ENCODE measurements at regions not wholly inside any gene's neighbourhood (a gene's known extent, or its start where the extent isn't known, plus 50 kb on each side); places are given as distances from the start of the nearest gene placed in this dataset.

DNA sequence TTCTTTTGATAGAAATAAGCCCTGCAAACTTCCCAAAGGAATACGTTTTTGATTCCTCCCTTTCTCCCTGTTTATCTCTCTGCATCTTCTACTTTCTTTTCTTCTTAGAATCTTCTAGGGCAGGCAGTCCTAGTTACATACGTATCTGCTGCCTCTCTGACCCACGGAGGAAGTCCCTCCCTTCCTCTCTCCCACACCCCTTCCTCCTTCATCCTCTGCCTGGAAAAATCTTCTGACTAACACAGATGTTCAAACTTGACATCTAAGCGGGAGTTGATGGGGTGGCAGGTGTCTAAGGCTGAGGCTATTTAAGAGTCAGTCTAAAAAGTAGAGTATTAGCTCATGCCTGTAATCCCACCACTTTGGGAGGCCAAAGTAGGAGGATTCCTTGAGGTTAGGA, 88.6 kb downstream of the MAP1LC3B2 start:
- H3K79me2 ChIP-seq (ENCODE audit: control insufficient read depth, insufficient read depth, low read length), result no peaks in the 10 kb centered on the region
- TF ChIP-seq EZH2 (IDR thresholded peaks at IDR 0.05; ENCODE audit: low read length, missing control alignments), result no peak
- TF ChIP-seq, protein P1, sequence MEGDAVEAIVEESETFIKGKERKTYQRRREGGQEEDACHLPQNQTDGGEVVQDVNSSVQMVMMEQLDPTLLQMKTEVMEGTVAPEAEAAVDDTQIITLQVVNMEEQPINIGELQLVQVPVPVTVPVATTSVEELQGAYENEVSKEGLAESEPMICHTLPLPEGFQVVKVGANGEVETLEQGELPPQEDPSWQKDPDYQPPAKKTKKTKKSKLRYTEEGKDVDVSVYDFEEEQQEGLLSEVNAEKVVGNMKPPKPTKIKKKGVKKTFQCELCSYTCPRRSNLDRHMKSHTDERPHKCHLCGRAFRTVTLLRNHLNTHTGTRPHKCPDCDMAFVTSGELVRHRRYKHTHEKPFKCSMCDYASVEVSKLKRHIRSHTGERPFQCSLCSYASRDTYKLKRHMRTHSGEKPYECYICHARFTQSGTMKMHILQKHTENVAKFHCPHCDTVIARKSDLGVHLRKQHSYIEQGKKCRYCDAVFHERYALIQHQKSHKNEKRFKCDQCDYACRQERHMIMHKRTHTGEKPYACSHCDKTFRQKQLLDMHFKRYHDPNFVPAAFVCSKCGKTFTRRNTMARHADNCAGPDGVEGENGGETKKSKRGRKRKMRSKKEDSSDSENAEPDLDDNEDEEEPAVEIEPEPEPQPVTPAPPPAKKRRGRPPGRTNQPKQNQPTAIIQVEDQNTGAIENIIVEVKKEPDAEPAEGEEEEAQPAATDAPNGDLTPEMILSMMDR (conservative IDR thresholded peaks at IDR 0.05 in 1 of 2, IDR thresholded peaks at IDR 0.05 in 1 of 2; ENCODE audit: low read depth in 1 of 2, low read length in 2 of 2), result no peak
- H3K4me3 ChIP-seq (replicated peaks in 1 of 4; ENCODE audit: control extremely low read depth in 1 of 4, insufficient read depth in 1 of 4, low read depth in 3 of 4, low read length in 4 of 4), result no peak overlapping the region
- H3K27me3 ChIP-seq (ENCODE audit: control insufficient read depth, insufficient read depth, low read length), result peaks cover 21% of the 10 kb centered on the region
- no peak overlapping the region for H2AFZ ChIP-seq (ENCODE audit: low read length)
- DNase-seq (ENCODE audit: low read depth in 2 of 2), result no peak
- H3K27ac ChIP-seq (ENCODE audit: insufficient read depth, low read length), result no peak overlapping the region
- H3K36me3 ChIP-seq (ENCODE audit: control insufficient read depth, insufficient read depth, low read length), result no peaks in the 10 kb centered on the region
- no peaks in the 10 kb centered on the region for H4K20me1 ChIP-seq (ENCODE audit: control insufficient read depth, extremely low read depth, insufficient read depth, low read length)
- no peaks in the 10 kb centered on the region for H3K9me3 ChIP-seq (ENCODE audit: control insufficient read depth, insufficient read depth, low read depth, low read length)
- H3K4me2 ChIP-seq (ENCODE audit: extremely low read depth, insufficient read depth, low read length), result no peak overlapping the region
- no peaks in the 10 kb centered on the region for H3K4me1 ChIP-seq (ENCODE audit: control insufficient read depth, extremely low read depth, insufficient read depth, low read length)
- H3K9ac ChIP-seq (ENCODE audit: insufficient read depth, low read length), result no peak overlapping the region

DNA sequence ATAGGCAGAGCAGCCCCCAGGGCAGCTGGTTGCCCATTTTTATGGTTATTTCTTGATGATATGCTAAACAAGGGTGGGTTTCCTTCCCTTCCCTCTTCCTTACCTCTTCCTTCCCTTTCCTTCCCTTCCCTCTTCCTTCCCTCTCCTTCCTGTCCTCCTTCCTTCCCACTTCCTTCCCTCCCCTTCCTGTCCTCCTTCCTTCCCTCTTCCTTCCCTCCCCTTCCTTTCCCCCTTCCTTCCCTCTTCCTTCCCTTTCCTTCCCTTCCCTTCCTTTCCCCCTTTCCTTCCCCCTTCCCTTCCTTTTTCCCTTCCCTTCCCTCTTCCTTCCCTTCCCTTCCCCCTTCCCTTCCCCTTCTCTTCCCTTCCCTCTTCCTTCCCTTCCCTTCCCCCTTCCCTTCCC, 87.7 kb downstream of the MAP1LC3B2 start:
- no peaks in the 10 kb centered on the region for H3K79me2 ChIP-seq (ENCODE audit: control insufficient read depth, insufficient read depth, low read length)
- no peak overlapping the region for H3K27ac ChIP-seq (ENCODE audit: insufficient read depth, low read length)
- H3K36me3 ChIP-seq (ENCODE audit: control insufficient read depth, insufficient read depth, low read length), result no peaks in the 10 kb centered on the region
- no peak overlapping the region for H3K4me3 ChIP-seq (replicated peaks in 1 of 4; ENCODE audit: control extremely low read depth in 1 of 4, insufficient read depth in 1 of 4, low read depth in 3 of 4, low read length in 4 of 4)
- H4K20me1 ChIP-seq (ENCODE audit: control insufficient read depth, extremely low read depth, insufficient read depth, low read length), result no peaks in the 10 kb centered on the region
- no peak overlapping the region for H2AFZ ChIP-seq (ENCODE audit: low read length)
- no peak overlapping the region for H3K9ac ChIP-seq (ENCODE audit: insufficient read depth, low read length)
- DNase-seq (ENCODE audit: low read depth in 2 of 2), result no peak
- H3K9me3 ChIP-seq (ENCODE audit: control insufficient read depth, insufficient read depth, low read depth, low read length), result no peaks in the 10 kb centered on the region
- peaks cover 21% of the 10 kb centered on the region for H3K27me3 ChIP-seq (ENCODE audit: control insufficient read depth, insufficient read depth, low read length)
- no peak overlapping the region for H3K4me2 ChIP-seq (ENCODE audit: extremely low read depth, insufficient read depth, low read length)
- no peaks in the 10 kb centered on the region for H3K4me1 ChIP-seq (ENCODE audit: control insufficient read depth, extremely low read depth, insufficient read depth, low read length)
- TF ChIP-seq, protein P1 (conservative IDR thresholded peaks at IDR 0.05 in 1 of 2, IDR thresholded peaks at IDR 0.05 in 1 of 2; ENCODE audit: low read depth in 1 of 2, low read length in 2 of 2), result no peak
- no peak for TF ChIP-seq EZH2 (IDR thresholded peaks at IDR 0.05; ENCODE audit: low read length, missing control alignments)

GRCh38 chr12:116644806-116645205, 85.6 kb downstream of the MAP1LC3B2 start:
- peaks cover 22% of the 10 kb centered on the region for H3K27me3 ChIP-seq (ENCODE audit: control insufficient read depth, insufficient read depth, low read length)
- no peak overlapping the region for H3K4me2 ChIP-seq (ENCODE audit: extremely low read depth, insufficient read depth, low read length)
- no peak overlapping the region for H2AFZ ChIP-seq (ENCODE audit: low read length)
- DNase-seq (ENCODE audit: low read depth in 2 of 2), result no peak
- no peaks in the 10 kb centered on the region for H3K4me1 ChIP-seq (ENCODE audit: control insufficient read depth, extremely low read depth, insufficient read depth, low read length)
- H4K20me1 ChIP-seq (ENCODE audit: control insufficient read depth, extremely low read depth, insufficient read depth, low read length), result no peaks in the 10 kb centered on the region
- H3K79me2 ChIP-seq (ENCODE audit: control insufficient read depth, insufficient read depth, low read length), result no peaks in the 10 kb centered on the region
- no peaks in the 10 kb centered on the region for H3K36me3 ChIP-seq (ENCODE audit: control insufficient read depth, insufficient read depth, low read length)
- TF ChIP-seq, protein P1 (conservative IDR thresholded peaks at IDR 0.05 in 1 of 2, IDR thresholded peaks at IDR 0.05 in 1 of 2; ENCODE audit: low read depth in 1 of 2, low read length in 2 of 2), result no peak
- no peak for TF ChIP-seq EZH2 (IDR thresholded peaks at IDR 0.05; ENCODE audit: low read length, missing control alignments)
- no peak overlapping the region for H3K4me3 ChIP-seq (replicated peaks in 1 of 4; ENCODE audit: control extremely low read depth in 1 of 4, insufficient read depth in 1 of 4, low read depth in 3 of 4, low read length in 4 of 4)
- no peak overlapping the region for H3K27ac ChIP-seq (ENCODE audit: insufficient read depth, low read length)
- H3K9me3 ChIP-seq (ENCODE audit: control insufficient read depth, insufficient read depth, low read depth, low read length), result no peaks in the 10 kb centered on the region
- H3K9ac ChIP-seq (ENCODE audit: insufficient read depth, low read length), result no peak overlapping the region

Measured in fibroblast of lung (primary cell).